Trophoblast cell (in vitro differentiated cells and primary cell): ENCODE measurements at regions not wholly inside any gene's neighbourhood (a gene's known extent, or its start where the extent isn't known, plus 50 kb on each side); places are given as distances from the start of the nearest gene placed in this dataset.

Source experiments
- DNase-seq, 2 donors: peaks; one replicate each; pipeline ENCODE4 v3.0.0-alpha.2; 2016
- H2AFZ ChIP-seq: 2 replicates; pipeline ENCODE4 v1.6.1; 2013; ENCODE audit warnings: low read length, moderate library complexity, mild to moderate bottlenecking; ENCODE audit not compliant: insufficient read depth, poor library complexity
- H2AK5ac ChIP-seq: 2 replicates; pipeline ENCODE4 v1.6.1; 2013; ENCODE audit warnings: mild to moderate bottlenecking, low read length
- H2BK120ac ChIP-seq: 2 replicates; pipeline ENCODE4 v1.6.1; 2013; ENCODE audit warnings: low read length, mild to moderate bottlenecking, moderate library complexity; ENCODE audit not compliant: insufficient read depth, poor library complexity
- H2BK12ac ChIP-seq: 2 replicates; pipeline ENCODE4 v1.6.1; 2013; ENCODE audit warnings: mild to moderate bottlenecking, low read length, moderate library complexity
- H2BK5ac ChIP-seq: 2 replicates; pipeline ENCODE4 v1.6.1; 2013; ENCODE audit warnings: low read length, low read depth, moderate library complexity, mild to moderate bottlenecking; ENCODE audit not compliant: poor library complexity
- H3K14ac ChIP-seq: 2 replicates; pipeline ENCODE4 v1.6.1; 2013; ENCODE audit warnings: mild to moderate bottlenecking, low read length
- H3K18ac ChIP-seq: 2 replicates; pipeline ENCODE4 v1.6.1; 2013; ENCODE audit warnings: mild to moderate bottlenecking, low read length
- H3K23ac ChIP-seq: 2 replicates; pipeline ENCODE4 v1.6.1; 2013; ENCODE audit warnings: low read length
- H3K27ac ChIP-seq: 2 replicates; pipeline ENCODE4 v1.5.1; 2013; ENCODE audit warnings: low read depth, mild to moderate bottlenecking, inconsistent platforms, low read length, moderate library complexity
- H3K27me3 ChIP-seq: 2 replicates; pipeline ENCODE4 v1.6.1; 2013; ENCODE audit warnings: inconsistent platforms, mild to moderate bottlenecking, low read length, moderate library complexity; ENCODE audit not compliant: insufficient read depth
- H3K36me3 ChIP-seq, 2 experiments: 1 replicate in 1 of 2; 2 replicates in 1 of 2; pipeline ENCODE4 v1.6.1; 2013; ENCODE audit warnings: low read length in 2 of 2, mild to moderate bottlenecking in 2 of 2, moderate library complexity in 1 of 2; ENCODE audit not compliant: insufficient read depth in 2 of 2, control insufficient read depth in 1 of 2
- H3K4ac ChIP-seq: 2 replicates; pipeline ENCODE4 v1.6.1; 2013; ENCODE audit warnings: low read depth, mild to moderate bottlenecking, low read length, moderate library complexity
- H3K4me1 ChIP-seq, 2 experiments: 1 replicate in 1 of 2; 2 replicates in 1 of 2; pipeline ENCODE4 v1.6.1; 2013; ENCODE audit warnings: low read length in 2 of 2, mild to moderate bottlenecking in 2 of 2, moderate library complexity in 1 of 2; ENCODE audit not compliant: insufficient read depth in 2 of 2, control insufficient read depth in 1 of 2
- H3K4me2 ChIP-seq: 2 replicates; pipeline ENCODE4 v1.6.1; 2013; ENCODE audit warnings: inconsistent platforms, mild to moderate bottlenecking, low read length, moderate library complexity
- H3K4me3 ChIP-seq: 2 replicates; pipeline ENCODE4 v1.5.1; 2013; ENCODE audit warnings: mild to moderate bottlenecking, low read depth, low read length, inconsistent platforms
- H3K79me1 ChIP-seq: one replicate; pipeline ENCODE4 v1.6.1; 2013; ENCODE audit warnings: low read length
- H3K79me2 ChIP-seq: 2 replicates; pipeline ENCODE4 v1.6.1; 2013; ENCODE audit warnings: low read length, mild to moderate bottlenecking; ENCODE audit not compliant: control insufficient read depth, insufficient read depth, poor library complexity
- H3K9ac ChIP-seq: 2 replicates; pipeline ENCODE4 v1.6.1; 2013; ENCODE audit warnings: mild to moderate bottlenecking, low read length
- H3K9me3 ChIP-seq: 2 replicates; pipeline ENCODE4 v1.6.1; 2013; ENCODE audit warnings: low read depth, mild to moderate bottlenecking, control low read depth, inconsistent platforms, low read length; ENCODE audit not compliant: insufficient read depth
- H4K12ac ChIP-seq: 2 replicates; pipeline ENCODE4 v1.6.1; 2013; ENCODE audit warnings: low read depth, mild to moderate bottlenecking, low read length, moderate library complexity
- H4K8ac ChIP-seq: 2 replicates; pipeline ENCODE4 v1.6.1; 2013; ENCODE audit warnings: low read depth, mild to moderate bottlenecking, low read length, moderate library complexity
- H4K91ac ChIP-seq: one replicate; pipeline ENCODE4 v1.6.1; 2013; ENCODE audit warnings: low read depth, mild to moderate bottlenecking, low read length, moderate library complexity
- WGBS: extraction: QIAGEN DNeasy Blood & Tissue Kit; methylation state at CpG from one replicate; pipeline ENCODE4 v1.1.7; 2013; ENCODE audit warnings: missing lambda C conversion rate; ENCODE audit not compliant: insufficient read length, insufficient coverage; ENCODE audit errors: extremely low coverage; 5-methylcytosine and 5-hydroxymethylcytosine counted together

GRCh38 chr5:124343451-124343867, 403.0 kb downstream of the ZNF608 start:
- WGBS = no CpG with 5 or more reads among the region's 5 CpGs

DNA sequence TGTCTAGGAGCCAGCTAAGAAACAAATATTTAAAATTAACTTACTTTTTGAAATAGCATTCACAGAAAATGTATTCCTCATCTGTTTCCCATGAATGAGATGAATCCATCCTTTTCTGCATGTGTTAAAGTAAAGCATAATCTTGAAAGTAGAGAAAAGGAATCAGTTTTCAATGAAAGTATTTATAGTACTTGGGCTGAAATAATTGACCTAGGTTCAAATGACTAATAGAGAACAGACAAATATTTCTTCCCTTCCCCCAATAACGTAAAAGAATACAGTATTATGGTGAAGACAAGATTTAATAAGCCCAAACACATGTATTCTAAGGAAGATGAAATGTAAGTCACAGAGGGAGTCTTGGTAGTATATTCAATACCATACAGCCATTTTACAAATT, 403.5 kb downstream of the ZNF608 start:
- no peak overlapping the region for H3K4ac ChIP-seq
- no peaks in the 10 kb centered on the region for H3K36me3 ChIP-seq
- H3K27me3 ChIP-seq = no peaks in the 10 kb centered on the region
- no peak overlapping the region for H2BK12ac ChIP-seq
- no peak overlapping the region for H2AK5ac ChIP-seq
- H3K27ac ChIP-seq = no peak overlapping the region
- no peak overlapping the region for H3K14ac ChIP-seq
- no peak overlapping the region for H3K9ac ChIP-seq
- H3K79me1 ChIP-seq = no peaks in the 10 kb centered on the region
- no peak overlapping the region for H4K8ac ChIP-seq
- H2BK120ac ChIP-seq = no peak overlapping the region
- no peak overlapping the region for H3K23ac ChIP-seq
- no peak overlapping the region for H2BK5ac ChIP-seq
- no peak overlapping the region for H4K91ac ChIP-seq
- H3K9me3 ChIP-seq = no peaks in the 10 kb centered on the region
- no CpG with 5 or more reads among the region's 1 CpG for WGBS
- DNase-seq = no peak
- H2AFZ ChIP-seq = no peak overlapping the region
- H3K4me1 ChIP-seq = no peaks in the 10 kb centered on the region
- no peaks in the 10 kb centered on the region for H3K79me2 ChIP-seq
- no peak overlapping the region for H3K4me2 ChIP-seq
- no peak overlapping the region for H3K4me3 ChIP-seq
- H4K12ac ChIP-seq = no peak overlapping the region
- no peak overlapping the region for H3K18ac ChIP-seq

More at GRCh38 chr5:124343451-124343867, 403.0 kb downstream of the ZNF608 start:
- no peak overlapping the region for H2BK12ac ChIP-seq
- no peak overlapping the region for H3K9ac ChIP-seq
- H3K79me2 ChIP-seq = no peaks in the 10 kb centered on the region
- H3K23ac ChIP-seq = no peak overlapping the region
- no peak overlapping the region for H2BK120ac ChIP-seq
- H2AFZ ChIP-seq = no peak overlapping the region
- no peak for DNase-seq
- no peak overlapping the region for H3K18ac ChIP-seq
- no peaks in the 10 kb centered on the region for H3K4me1 ChIP-seq
- H2AK5ac ChIP-seq = no peak overlapping the region
- no peaks in the 10 kb centered on the region for H3K79me1 ChIP-seq
- no peak overlapping the region for H4K91ac ChIP-seq
- H3K27ac ChIP-seq = no peak overlapping the region
- no peak overlapping the region for H2BK5ac ChIP-seq
- no peaks in the 10 kb centered on the region for H3K36me3 ChIP-seq
- H3K9me3 ChIP-seq = no peaks in the 10 kb centered on the region
- no peak overlapping the region for H3K4ac ChIP-seq
- H3K14ac ChIP-seq = no peak overlapping the region
- H3K4me3 ChIP-seq = no peak overlapping the region
- H4K8ac ChIP-seq = no peak overlapping the region
- H3K27me3 ChIP-seq = no peaks in the 10 kb centered on the region
- H4K12ac ChIP-seq = no peak overlapping the region
- H3K4me2 ChIP-seq = no peak overlapping the region

DNA sequence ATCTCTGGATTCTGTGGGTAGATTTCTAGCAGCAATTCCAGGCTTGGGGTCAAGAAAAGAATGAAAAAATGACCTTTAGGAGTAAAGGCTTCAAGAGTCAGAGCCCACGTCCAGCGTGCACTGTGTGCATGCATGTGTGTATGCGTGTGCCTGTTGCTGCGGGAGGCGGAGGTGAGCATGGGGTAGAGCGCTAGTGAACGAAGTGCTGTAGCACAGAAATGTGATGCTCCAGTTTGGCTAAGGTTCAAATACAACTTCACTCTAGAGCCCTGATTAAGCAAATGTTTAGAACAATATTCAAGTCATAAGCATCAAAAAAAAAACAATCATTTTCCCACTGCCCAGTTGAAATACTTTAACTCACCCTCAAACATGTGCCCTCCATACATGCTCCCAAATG, 403.9 kb downstream of the ZNF608 start:
- Histone ChIP-seq H4K8ac (no peak overlapping the region), H3K79me1 (no peaks in the 10 kb centered on the region), H3K27ac (no peak overlapping the region), H3K14ac (no peak overlapping the region), H2AK5ac (no peak overlapping the region), H3K4me1 (no peaks in the 10 kb centered on the region), H2BK5ac (no peak overlapping the region), H3K4me2 (no peak overlapping the region), H2BK120ac (no peak overlapping the region), H3K4ac (no peak overlapping the region), H4K91ac (no peak overlapping the region), H3K9ac (no peak overlapping the region), H3K23ac (no peak overlapping the region), H3K9me3 (no peaks in the 10 kb centered on the region), H2AFZ (no peak overlapping the region), H3K36me3 (no peaks in the 10 kb centered on the region), H2BK12ac (no peak overlapping the region), H4K12ac (no peak overlapping the region), H3K4me3 (no peak overlapping the region), H3K79me2 (no peaks in the 10 kb centered on the region), H3K27me3 (no peaks in the 10 kb centered on the region), H3K18ac (no peak overlapping the region)
- no CpG with 5 or more reads among the region's 7 CpGs for WGBS
- no peak for DNase-seq

- H3K79me2 ChIP-seq = no peaks in the 10 kb centered on the region
- no peak overlapping the region for H4K8ac ChIP-seq
- no peak overlapping the region for H4K12ac ChIP-seq
Measured at GRCh38 chr5:124342027-124342471, 404.4 kb downstream of the ZNF608 start.

More at GRCh38 chr5:124342027-124342471, 404.4 kb downstream of the ZNF608 start:
- Histone ChIP-seq H3K4ac (no peak overlapping the region), H4K91ac (no peak overlapping the region), H3K18ac (no peak overlapping the region), H3K4me2 (no peak overlapping the region), H2AFZ (no peak overlapping the region), H3K9ac (no peak overlapping the region), H2BK5ac (no peak overlapping the region), H2BK120ac (no peak overlapping the region), H3K27ac (no peak overlapping the region), H3K27me3 (no peaks in the 10 kb centered on the region), H3K4me3 (no peak overlapping the region), H2BK12ac (no peak overlapping the region), H3K4me1 (no peaks in the 10 kb centered on the region), H3K9me3 (no peaks in the 10 kb centered on the region), H3K36me3 (no peaks in the 10 kb centered on the region), H2AK5ac (no peak overlapping the region), H3K79me1 (no peaks in the 10 kb centered on the region), H3K14ac (no peak overlapping the region), H3K23ac (no peak overlapping the region)
- DNase-seq = no peak
- WGBS = no CpG with 5 or more reads among the region's 1 CpG
